ENCODE measurements at regions not wholly inside any gene's neighbourhood (a gene's known extent, or its start where the extent isn't known, plus 50 kb on each side); places are given as distances from the start of the nearest gene placed in this dataset.

DNA sequence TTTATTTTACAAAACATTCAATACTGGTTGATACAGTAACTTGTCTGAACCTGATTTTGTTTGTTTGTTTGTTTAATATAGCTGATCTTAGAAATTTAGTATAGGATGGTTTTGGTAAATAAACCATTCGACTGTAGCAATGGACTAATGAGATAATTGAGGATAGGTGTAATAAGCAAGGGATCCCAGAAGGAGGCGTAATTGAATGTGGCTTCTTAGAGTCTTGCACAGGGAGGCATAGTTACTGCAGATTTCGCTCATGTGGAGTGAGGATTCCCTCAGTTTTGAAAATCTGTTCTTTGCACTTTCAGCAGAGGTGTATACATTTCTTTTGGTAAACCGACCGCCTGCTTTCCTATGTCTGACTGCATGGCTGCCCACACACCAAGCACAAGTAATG lies 709.6 kb downstream of the SOCS6 start:
- TF ChIP-seq CTCF (conservative IDR thresholded peaks at IDR 0.05 in 1 of 2, IDR thresholded peaks at IDR 0.05 in 1 of 2; ENCODE audit: extremely low read depth in 1 of 2, insufficient read depth in 1 of 2, low read depth in 1 of 2, low read length in 2 of 2), result no peak
- no peak for TF ChIP-seq EZH2 (IDR thresholded peaks at IDR 0.05; ENCODE audit: borderline replicate concordance, low read length)

Measured in mammary epithelial cell (primary cell).